T-helper 2 cell treated with Interferon-gamma antibody and Interleukin-4, amounts not matched to agents 100 ng/mL and 5 ng/mL, for 36 hours (primary cell): ENCODE measurements at regions not wholly inside any gene's neighbourhood (a gene's known extent, or its start where the extent isn't known, plus 50 kb on each side); places are given as distances from the start of the nearest gene placed in this dataset.

Experiments used
- intact Hi-C: fragments of 100-400 bp; cut with micrococcal nuclease; formaldehyde crosslinking; loops from one replicate; pipeline ENCODE4 v1.15.1; 2023

GRCh38 chr9:87818308-87818707 is 64.4 kb upstream of the SPATA31E1 start:
- intact Hi-C loops = no loop called here

- intact Hi-C loops = no loop called here
Measured at GRCh38 chr9:87824216-87824875, 58.3 kb upstream of the SPATA31E1 start.

GRCh38 chr9:87824886-87825285 is 57.8 kb upstream of the SPATA31E1 start:
- intact Hi-C loops = no loop called here

- intact Hi-C loops = no loop called here
Measured at GRCh38 chr9:87826331-87826730, 56.3 kb upstream of the SPATA31E1 start.

- intact Hi-C loops = no loop called here
Measured at GRCh38 chr9:87827341-87827740, 55.3 kb upstream of the SPATA31E1 start.

- intact Hi-C loops = no loop called here
Measured at GRCh38 chr9:87829756-87830155, 52.9 kb upstream of the SPATA31E1 start.

- intact Hi-C loops = no loop called here
Measured at GRCh38 chr9:87830446-87830845, 52.2 kb upstream of the SPATA31E1 start.

GRCh38 chr9:87831159-87831558 is 51.5 kb upstream of the SPATA31E1 start:
- intact Hi-C loops = no loop called here
